Liver (tissue), 7 donors: ENCODE measurements at regions not wholly inside any gene's neighbourhood (a gene's known extent, or its start where the extent isn't known, plus 50 kb on each side); places are given as distances from the start of the nearest gene placed in this dataset.

Source experiments
- DNase-seq: peaks from one replicate; pipeline ENCODE4 v3.0.0-alpha.2; 2017; ENCODE audit warnings: low spot score
- H3K27ac ChIP-seq, 2 donors: one replicate each; pipeline ENCODE4 v1.7.0; 2013; ENCODE audit warnings: inconsistent platforms in 2 of 2, low read length in 2 of 2, control low read depth in 1 of 2, low read depth in 1 of 2, mild to moderate bottlenecking in 1 of 2
- H3K27me3 ChIP-seq, 4 donors: one replicate each; pipeline versions ENCODE4 v1.6.1 to v1.7.0; 2013; ENCODE audit warnings: low read length in 3 of 4, inconsistent platforms in 1 of 4, mild to moderate bottlenecking in 1 of 4, moderate library complexity in 1 of 4; ENCODE audit not compliant: control insufficient read depth in 4 of 4, insufficient read depth in 4 of 4
- H3K36me3 ChIP-seq, 4 donors: one replicate each; pipeline versions ENCODE4 v1.6.1 to v1.7.0; 2013; ENCODE audit warnings: low read length in 3 of 4, mild to moderate bottlenecking in 3 of 4, low read depth in 1 of 4, moderate library complexity in 1 of 4; ENCODE audit not compliant: control insufficient read depth in 4 of 4, insufficient read depth in 3 of 4
- H3K4me1 ChIP-seq, 4 donors: one replicate each; pipeline versions ENCODE4 v1.6.1 to v1.7.0; 2013; ENCODE audit warnings: low read length in 3 of 4, mild to moderate bottlenecking in 3 of 4, moderate library complexity in 1 of 4; ENCODE audit not compliant: control insufficient read depth in 4 of 4, insufficient read depth in 4 of 4
- H3K4me3 ChIP-seq, 3 donors: one replicate each; pipeline versions ENCODE4 v1.6.1 to v1.7.0; 2013; ENCODE audit warnings: low read length in 3 of 3, control low read depth in 1 of 3, low read depth in 1 of 3, mild to moderate bottlenecking in 1 of 3
- H3K9ac ChIP-seq, 2 donors: one replicate each; pipeline ENCODE4 v1.7.0; 2013; ENCODE audit warnings: low read length in 2 of 2, mild to moderate bottlenecking in 2 of 2, moderate library complexity in 2 of 2, control low read depth in 1 of 2, low read depth in 1 of 2
- H3K9me3 ChIP-seq, 4 donors: one replicate each; pipeline versions ENCODE4 v1.6.1 to v1.7.0; 2013; ENCODE audit warnings: low read length in 3 of 4; ENCODE audit not compliant: control insufficient read depth in 4 of 4
- FOXA2 ChIP-seq: IDR thresholded peaks from 2 replicates; pipeline ENCODE4 v1.6.1; 2016; ENCODE audit warnings: antibody characterized with exemption
- HNF4A ChIP-seq, 2 donors: conservative IDR thresholded peaks; 2 replicates each; pipeline ENCODE4 v1.6.1; 2016; ENCODE audit warnings: antibody characterized with exemption in 2 of 2, mild to moderate bottlenecking in 2 of 2
- HNF4G ChIP-seq: IDR thresholded peaks from 2 replicates; pipeline ENCODE4 v1.6.1; 2016; ENCODE audit warnings: antibody characterized with exemption
- JUND ChIP-seq, 2 donors: IDR thresholded peaks; 2 replicates each; pipeline ENCODE4 v1.6.1; 2016; ENCODE audit warnings: antibody characterized with exemption in 2 of 2
- RXRA ChIP-seq, 2 donors: IDR thresholded peaks; 2 replicates each; pipeline ENCODE4 v1.6.1; 2017 to 2018; ENCODE audit warnings: antibody characterized with exemption in 2 of 2, mild to moderate bottlenecking in 1 of 2
- SP1 ChIP-seq: IDR thresholded peaks from 2 replicates; pipeline ENCODE4 v1.6.1; 2018; ENCODE audit warnings: antibody characterized with exemption, mild to moderate bottlenecking
- TAF1 ChIP-seq: conservative IDR thresholded peaks from 2 replicates; pipeline ENCODE4 v1.6.1; 2016; ENCODE audit warnings: antibody characterized with exemption, mild to moderate bottlenecking
- YY1 ChIP-seq: IDR thresholded peaks from 2 replicates; pipeline ENCODE4 v1.6.1; 2016; ENCODE audit warnings: antibody characterized with exemption, mild to moderate bottlenecking
- WGBS: extraction: QIAGEN DNeasy Blood & Tissue Kit; methylation state at CpG from one replicate; pipeline ENCODE4 v1.1.7; 2013; 5-methylcytosine and 5-hydroxymethylcytosine counted together
- TF ChIP-seq, protein P1 (sequence below): IDR thresholded peaks from 2 replicates; pipeline ENCODE4 v1.6.1; 2016; ENCODE audit warnings: antibody characterized with exemption
- TF ChIP-seq, protein P2 (sequence below): IDR thresholded peaks from 2 replicates; pipeline ENCODE4 v1.6.1; 2016; ENCODE audit warnings: antibody characterized with exemption
- donor health status: healthy.
- donor health status: healthy.
- donor health status: healthy.
- donor health status: healthy.

DNA sequence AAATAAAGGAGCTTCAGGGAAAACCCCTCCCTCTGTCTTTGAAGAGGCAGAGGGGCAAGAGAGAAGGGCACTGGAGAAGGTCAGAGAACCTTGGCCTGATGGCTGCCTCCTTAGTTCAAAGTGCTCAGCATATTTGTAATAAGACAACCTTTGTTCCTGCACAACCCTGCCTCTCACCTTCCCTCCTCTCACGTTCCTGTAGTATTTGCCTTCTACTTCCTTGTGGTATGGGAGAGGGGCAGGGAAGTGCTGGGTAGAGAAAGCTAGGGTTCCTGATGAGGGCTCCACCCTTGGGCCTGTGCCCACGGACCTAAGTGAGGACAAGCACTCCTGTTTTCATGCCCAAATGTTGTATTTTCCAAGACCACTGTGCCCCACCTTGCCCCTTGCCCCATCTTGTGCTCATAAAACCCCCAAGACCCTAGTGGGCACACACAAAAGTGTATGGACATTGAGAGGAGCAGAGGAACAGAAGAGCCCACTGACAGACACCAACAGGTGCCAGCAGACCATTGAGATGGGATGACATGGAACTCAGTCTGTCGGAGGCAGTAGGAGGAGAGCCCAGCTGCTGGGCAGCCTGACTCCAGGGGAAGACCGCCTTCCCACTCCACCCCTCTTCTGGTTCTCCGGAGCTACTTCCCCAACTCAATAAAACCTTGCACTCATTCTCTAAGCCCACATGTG, 261.5 kb upstream of the CCDC196 start:
- no peak for DNase-seq
- no peaks in the 10 kb centered on the region for H3K4me1 ChIP-seq
- WGBS, result 79% methylated on average over 5 of the region's 5 CpGs

DNA sequence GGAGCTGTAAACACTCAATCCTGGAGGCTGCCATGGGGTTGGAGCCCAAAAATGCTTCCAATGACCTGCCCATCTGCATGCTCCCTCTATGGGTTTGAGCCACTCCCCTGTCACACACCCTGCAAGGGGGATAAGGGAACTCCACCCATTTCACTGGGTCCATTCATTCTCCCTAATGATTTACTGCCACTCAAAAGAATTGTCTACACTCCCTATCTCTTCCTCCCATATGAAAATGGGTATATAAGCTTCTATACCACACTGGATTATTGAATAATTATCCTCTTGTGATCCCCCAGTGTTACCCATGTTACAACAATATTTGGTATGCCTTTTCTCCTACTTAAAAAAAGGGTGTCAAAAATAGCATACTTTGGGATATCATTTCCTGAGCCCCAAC, 260.8 kb upstream of the CCDC196 start:
- Histone ChIP-seq H3K27me3 (no peaks in the 10 kb centered on the region), H3K27ac (no peak overlapping the region), H3K9ac (no peak overlapping the region), H3K4me3 (no peak overlapping the region), H3K4me1 (no peaks in the 10 kb centered on the region), H3K36me3 (peaks cover 0 to 2% (median 0%) of the 10 kb centered on the region in 4 donors), H3K9me3 (peaks cover 0 to 12% (median under 1%) of the 10 kb centered on the region in 4 donors)
- TF ChIP-seq RXRA (IDR thresholded peaks at IDR 0.05), result no peak
- DNase-seq, result no peak

More for the DNA sequence above, 261.5 kb upstream of the CCDC196 start:
- Histone ChIP-seq H3K27ac (no peak overlapping the region), H3K36me3 (peaks cover 0 to 2% (median 0%) of the 10 kb centered on the region in 4 donors), H3K27me3 (no peaks in the 10 kb centered on the region), H3K9me3 (peaks cover 0 to 12% (median under 1%) of the 10 kb centered on the region in 4 donors), H3K9ac (no peak overlapping the region), H3K4me3 (no peak overlapping the region)
- TF ChIP-seq YY1 (no peak), TAF1 (no peak), HNF4A (conservative IDR thresholded peaks at IDR 0.05) (no peak), SP1 (no peak)

DNA sequence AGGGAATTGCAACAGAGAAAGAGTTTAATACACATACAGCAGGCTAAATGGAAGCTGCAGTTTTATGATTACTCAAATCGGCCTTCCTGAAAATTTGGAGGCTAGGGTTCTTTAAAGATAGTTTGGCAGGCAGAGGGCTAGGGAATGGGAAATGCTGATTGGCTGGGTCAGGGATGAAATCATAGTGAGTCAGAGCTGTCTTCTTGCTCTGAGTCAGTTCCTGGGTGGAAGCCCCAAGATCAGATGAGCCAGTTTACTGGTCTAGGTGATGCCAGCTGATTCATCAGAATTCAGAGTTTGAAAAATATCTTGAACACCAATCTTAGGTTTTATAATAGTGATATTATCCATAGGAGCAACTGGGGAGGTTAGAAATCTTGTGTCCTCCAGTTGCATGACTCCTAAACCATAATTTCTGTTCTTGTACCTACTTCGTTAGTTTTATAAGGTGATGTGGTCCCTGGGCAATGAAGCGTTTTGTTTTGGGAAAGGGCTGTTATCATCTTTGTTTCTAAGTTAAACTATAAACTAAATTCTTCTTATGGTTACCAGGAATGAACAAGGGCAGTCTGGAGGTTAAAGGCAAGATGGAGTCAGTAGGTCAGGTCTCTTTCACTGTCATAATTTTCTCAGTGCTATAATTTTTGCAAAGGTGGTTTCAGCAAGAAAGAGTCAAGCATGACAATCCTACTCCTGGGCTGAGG, 257.8 kb upstream of the CCDC196 start:
- Histone ChIP-seq H3K27me3 (no peaks in the 10 kb centered on the region), H3K9me3 (peaks cover 0 to 12% (median under 1%) of the 10 kb centered on the region in 4 donors), H3K4me3 (no peak overlapping the region), H3K4me1 (no peaks in the 10 kb centered on the region), H3K27ac (no peak overlapping the region), H3K9ac (no peak overlapping the region), H3K36me3 (peaks cover 0 to 2% (median 0%) of the 10 kb centered on the region in 4 donors)
- 85% methylated on average over 3 of the region's 3 CpGs for WGBS
- DNase-seq, result no peak
- TF ChIP-seq, protein P1, sequence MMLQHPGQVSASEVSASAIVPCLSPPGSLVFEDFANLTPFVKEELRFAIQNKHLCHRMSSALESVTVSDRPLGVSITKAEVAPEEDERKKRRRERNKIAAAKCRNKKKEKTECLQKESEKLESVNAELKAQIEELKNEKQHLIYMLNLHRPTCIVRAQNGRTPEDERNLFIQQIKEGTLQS, result no peak
- TF ChIP-seq JUND (IDR thresholded peaks at IDR 0.05) (no peak), RXRA (IDR thresholded peaks at IDR 0.05) (no peak), HNF4G (no peak)

DNA sequence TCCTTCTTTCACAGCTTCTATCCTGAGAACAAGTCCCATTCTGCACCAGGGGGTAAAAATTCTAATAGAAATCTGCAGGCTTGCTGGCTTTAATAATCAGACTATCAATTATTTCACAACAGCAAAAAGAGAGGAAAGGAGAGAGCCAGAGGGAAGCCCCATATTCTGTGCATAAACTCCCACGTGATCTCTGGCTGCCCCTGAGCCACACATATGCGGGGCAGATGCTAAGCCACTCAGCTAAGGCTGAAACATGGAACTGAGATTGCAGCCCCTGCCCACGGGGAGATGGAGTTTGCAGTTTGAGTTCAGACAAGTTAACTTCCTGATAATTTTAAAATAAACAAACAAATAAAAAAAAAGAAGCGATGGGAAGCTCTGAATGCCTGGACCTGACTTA, 254.4 kb upstream of the CCDC196 start:
- no peaks in the 10 kb centered on the region for H3K36me3 ChIP-seq
- peaks cover 0 to 2% (median 0%) of the 10 kb centered on the region in 4 donors for H3K27me3 ChIP-seq
- peaks cover 0 to 12% (median under 1%) of the 10 kb centered on the region in 4 donors for H3K9me3 ChIP-seq
- no peaks in the 10 kb centered on the region for H3K4me1 ChIP-seq
- H3K4me3 ChIP-seq, result no peak overlapping the region
- H3K27ac ChIP-seq, result no peak overlapping the region
- H3K9ac ChIP-seq, result no peak overlapping the region
- WGBS, result 45% methylated on average over 4 of the region's 4 CpGs
- no peak for TF ChIP-seq FOXA2
- TF ChIP-seq, protein P2, sequence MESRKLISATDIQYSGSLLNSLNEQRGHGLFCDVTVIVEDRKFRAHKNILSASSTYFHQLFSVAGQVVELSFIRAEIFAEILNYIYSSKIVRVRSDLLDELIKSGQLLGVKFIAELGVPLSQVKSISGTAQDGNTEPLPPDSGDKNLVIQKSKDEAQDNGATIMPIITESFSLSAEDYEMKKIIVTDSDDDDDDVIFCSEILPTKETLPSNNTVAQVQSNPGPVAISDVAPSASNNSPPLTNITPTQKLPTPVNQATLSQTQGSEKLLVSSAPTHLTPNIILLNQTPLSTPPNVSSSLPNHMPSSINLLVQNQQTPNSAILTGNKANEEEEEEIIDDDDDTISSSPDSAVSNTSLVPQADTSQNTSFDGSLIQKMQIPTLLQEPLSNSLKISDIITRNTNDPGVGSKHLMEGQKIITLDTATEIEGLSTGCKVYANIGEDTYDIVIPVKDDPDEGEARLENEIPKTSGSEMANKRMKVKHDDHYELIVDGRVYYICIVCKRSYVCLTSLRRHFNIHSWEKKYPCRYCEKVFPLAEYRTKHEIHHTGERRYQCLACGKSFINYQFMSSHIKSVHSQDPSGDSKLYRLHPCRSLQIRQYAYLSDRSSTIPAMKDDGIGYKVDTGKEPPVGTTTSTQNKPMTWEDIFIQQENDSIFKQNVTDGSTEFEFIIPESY, result no peak
- no peak for TF ChIP-seq RXRA (IDR thresholded peaks at IDR 0.05)
- no peak for DNase-seq
